ENCODE measurements at regions not wholly inside any gene's neighbourhood (a gene's known extent, or its start where the extent isn't known, plus 50 kb on each side); places are given as distances from the start of the nearest gene placed in this dataset.

GRCh38 chr5:123795688-123796087 lies 283.7 kb downstream of the CSNK1G3 start:
- TF ChIP-seq EZH2 (IDR thresholded peaks at IDR 0.05; ENCODE audit: borderline replicate concordance, low read depth, low read length, poor library complexity, severe bottlenecking): no peak
- TF ChIP-seq CTCF (conservative IDR thresholded peaks at IDR 0.05; ENCODE audit: low read depth, low read length): no peak
